Chondrocyte (in vitro differentiated cells): ENCODE measurements at regions not wholly inside any gene's neighbourhood (a gene's known extent, or its start where the extent isn't known, plus 50 kb on each side); places are given as distances from the start of the nearest gene placed in this dataset.

Experiments used
- DNase-seq: peaks from one replicate; pipeline ENCODE4 v3.0.0; 2021; ENCODE audit warnings: mixed read lengths, low spot score
- H3K27ac Mint-ChIP-seq: one replicate; pipeline ENCODE4 v1.8.0; 2021; ENCODE audit warnings: mild to moderate bottlenecking, moderate library complexity, mixed read lengths; ENCODE audit not compliant: unreplicated experiment
- H3K27me3 Mint-ChIP-seq: 2 replicates; pipeline ENCODE4 v1.8.0; 2021; ENCODE audit warnings: low read depth, mixed read lengths
- H3K36me3 Mint-ChIP-seq: 2 replicates; pipeline ENCODE4 v1.8.0; 2021; ENCODE audit warnings: low read depth, mixed read lengths
- H3K4me1 Mint-ChIP-seq: 2 replicates; pipeline ENCODE4 v1.8.0; 2021; ENCODE audit warnings: low read depth, mild to moderate bottlenecking, mixed read lengths
- H3K4me3 Mint-ChIP-seq: one replicate; pipeline ENCODE4 v1.8.0; 2021; ENCODE audit warnings: mild to moderate bottlenecking, moderate library complexity, mixed read lengths; ENCODE audit not compliant: unreplicated experiment
- H3K9me3 Mint-ChIP-seq: 2 replicates; pipeline ENCODE4 v1.8.0; 2021; ENCODE audit warnings: low read depth, mixed read lengths
- CTCF ChIP-seq: fragments of 200-600 bp; sonication (generic); IDR thresholded peaks from 2 replicates; pipeline ENCODE4 v1.5.0; 2021; ENCODE audit warnings: antibody characterized with exemption, mild to moderate bottlenecking, moderate library complexity

- H3K36me3 Mint-ChIP-seq = no peaks in the 10 kb centered on the region
- H3K27ac Mint-ChIP-seq = no peak overlapping the region
- no peak overlapping the region for H3K4me3 Mint-ChIP-seq
- TF ChIP-seq CTCF = no peak
- peaks cover 15% of the 10 kb centered on the region for H3K27me3 Mint-ChIP-seq
- DNase-seq = no peak
- no peaks in the 10 kb centered on the region for H3K4me1 Mint-ChIP-seq
- no peaks in the 10 kb centered on the region for H3K9me3 Mint-ChIP-seq
These were observed 135.4 kb upstream of the FRMD4B start for GRCh38 chr3:69521286-69521685.

GRCh38 chr3:69511361-69511760 lies 125.5 kb upstream of the FRMD4B start:
- no peak for TF ChIP-seq CTCF
- DNase-seq = no peak
- H3K27ac Mint-ChIP-seq = no peak overlapping the region
- H3K9me3 Mint-ChIP-seq = peaks cover 26% of the 10 kb centered on the region
- H3K4me1 Mint-ChIP-seq = peaks cover 6% of the 10 kb centered on the region
- H3K27me3 Mint-ChIP-seq = peaks cover 10% of the 10 kb centered on the region
- H3K36me3 Mint-ChIP-seq = peaks cover 4% of the 10 kb centered on the region
- H3K4me3 Mint-ChIP-seq = no peak overlapping the region

- Mint-ChIP-seq H3K36me3 (peaks cover 4% of the 10 kb centered on the region), H3K9me3 (peaks cover 26% of the 10 kb centered on the region), H3K4me1 (peaks cover 6% of the 10 kb centered on the region), H3K27me3 (peaks cover 8% of the 10 kb centered on the region), H3K27ac (no peak overlapping the region), H3K4me3 (no peak overlapping the region)
- no peak for TF ChIP-seq CTCF
- no peak for DNase-seq
These were observed 124.7 kb upstream of the FRMD4B start for GRCh38 chr3:69510481-69511030.

- peaks cover 13% of the 10 kb centered on the region for H3K4me1 Mint-ChIP-seq
These were observed 123.4 kb upstream of the FRMD4B start for GRCh38 chr3:69509288-69509687.

GRCh38 chr3:69505770-69506407 lies 120.0 kb upstream of the FRMD4B start:
- TF ChIP-seq CTCF = no peak
- DNase-seq = no peak
- Mint-ChIP-seq H3K36me3 (no peaks in the 10 kb centered on the region), H3K27ac (no peak overlapping the region), H3K4me1 (peaks cover 20% of the 10 kb centered on the region), H3K27me3 (peaks cover 3% of the 10 kb centered on the region), H3K9me3 (peaks cover 6% of the 10 kb centered on the region), H3K4me3 (no peak overlapping the region)

More at GRCh38 chr3:69509288-69509687, 123.4 kb upstream of the FRMD4B start:
- Mint-ChIP-seq H3K4me3 (no peak overlapping the region), H3K36me3 (peaks cover 4% of the 10 kb centered on the region), H3K27ac (no peak overlapping the region), H3K9me3 (peaks cover 20% of the 10 kb centered on the region), H3K27me3 (peaks cover 8% of the 10 kb centered on the region)
- no peak for DNase-seq
- TF ChIP-seq CTCF = no peak
